Effector memory CD8-positive, alpha-beta T cell (primary cell): ENCODE measurements at regions not wholly inside any gene's neighbourhood (a gene's known extent, or its start where the extent isn't known, plus 50 kb on each side); places are given as distances from the start of the nearest gene placed in this dataset.

Experiments
- ATAC-seq: fragments of 150-1000 bp; cut with Tn5 transposase; replicated peaks from 2 replicates; pipeline ENCODE4 v1.10.0; 2021; ENCODE audit warnings: mild to moderate bottlenecking, moderate library complexity
- DNase-seq, 3 experiments: peaks; one replicate each; pipeline ENCODE4 v3.0.0; 2021
- H3K27ac Mint-ChIP-seq, 2 donors: one replicate each; pipeline ENCODE4 v1.8.0; 2022; ENCODE audit warnings: mild to moderate bottlenecking in 2 of 2, mixed read lengths in 2 of 2, moderate library complexity in 2 of 2
- H3K27me3 Mint-ChIP-seq, 2 donors: one replicate each; pipeline ENCODE4 v1.8.0; 2022; ENCODE audit warnings: mixed read lengths in 2 of 2
- H3K36me3 Mint-ChIP-seq: one replicate; pipeline ENCODE4 v1.8.0; 2022; ENCODE audit warnings: mild to moderate bottlenecking, moderate library complexity, mixed read lengths; ENCODE audit not compliant: insufficient read depth
- H3K4me1 Mint-ChIP-seq, 2 donors: one replicate each; pipeline ENCODE4 v1.8.0; 2022; ENCODE audit warnings: low read depth in 2 of 2, mixed read lengths in 2 of 2
- H3K4me3 Mint-ChIP-seq, 2 donors: one replicate each; pipeline ENCODE4 v1.8.0; 2022; ENCODE audit warnings: mild to moderate bottlenecking in 2 of 2, mixed read lengths in 2 of 2, moderate library complexity in 2 of 2
- H3K9me3 Mint-ChIP-seq, 2 donors: one replicate each; pipeline ENCODE4 v1.8.0; 2022; ENCODE audit warnings: mixed read lengths in 2 of 2

DNA sequence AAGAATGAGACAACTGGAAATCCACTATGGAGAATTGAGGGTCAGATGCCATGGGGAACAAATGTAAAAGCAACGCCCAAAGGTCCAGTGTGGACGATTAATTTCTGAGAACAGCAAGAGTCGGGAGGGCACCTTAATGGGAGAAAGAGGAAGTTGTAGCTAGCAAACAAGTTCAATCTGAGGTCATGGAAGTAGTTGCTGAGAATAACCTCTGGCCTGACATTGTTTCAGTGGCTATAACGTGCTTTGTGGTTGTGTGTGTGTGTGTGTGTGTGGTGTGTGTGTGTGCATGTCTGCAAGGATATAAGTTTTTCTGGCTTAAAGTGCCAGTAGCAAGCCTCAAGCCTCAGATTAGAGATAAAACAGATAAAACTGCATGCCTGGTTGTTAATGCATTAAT lies 1630.1 kb upstream of the TENM4 start:
- DNase-seq (no peak), ATAC-seq (no peak)
- Mint-ChIP-seq H3K27ac (no peak overlapping the region), H3K36me3 (no peaks in the 10 kb centered on the region), H3K9me3 (peaks cover 10 to 15% of the 10 kb centered on the region in 2 donors), H3K27me3 (no peaks in the 10 kb centered on the region), H3K4me1 (no peaks in the 10 kb centered on the region), H3K4me3 (no peak overlapping the region)

DNA sequence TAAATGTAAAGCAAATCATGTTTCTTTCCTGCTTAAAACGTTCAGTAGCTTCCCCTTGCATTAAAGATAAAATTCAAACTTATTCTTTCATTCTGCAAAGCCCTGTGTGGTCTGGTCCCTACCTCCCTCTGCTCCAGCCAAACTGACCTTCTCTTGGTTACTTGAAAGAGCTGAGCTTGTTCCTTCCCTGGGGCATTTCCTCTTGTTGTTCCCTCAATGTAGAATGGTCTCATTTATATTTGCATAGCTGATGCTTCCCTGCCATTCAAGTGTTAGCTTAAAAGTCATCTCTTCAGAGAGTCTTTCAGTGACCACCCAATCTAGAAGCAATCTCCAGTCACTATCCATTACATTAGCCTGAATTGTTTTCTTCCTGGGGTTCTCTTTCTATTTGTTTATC lies 1618.5 kb upstream of the TENM4 start:
- ATAC-seq (no peak), DNase-seq (no peak)
- no peaks in the 10 kb centered on the region for H3K36me3 Mint-ChIP-seq
- H3K4me3 Mint-ChIP-seq, result no peak overlapping the region
- H3K9me3 Mint-ChIP-seq, result peaks cover 17 to 18% of the 10 kb centered on the region in 2 donors
- no peaks in the 10 kb centered on the region for H3K4me1 Mint-ChIP-seq
- H3K27ac Mint-ChIP-seq, result no peak overlapping the region
- no peaks in the 10 kb centered on the region for H3K27me3 Mint-ChIP-seq

DNA sequence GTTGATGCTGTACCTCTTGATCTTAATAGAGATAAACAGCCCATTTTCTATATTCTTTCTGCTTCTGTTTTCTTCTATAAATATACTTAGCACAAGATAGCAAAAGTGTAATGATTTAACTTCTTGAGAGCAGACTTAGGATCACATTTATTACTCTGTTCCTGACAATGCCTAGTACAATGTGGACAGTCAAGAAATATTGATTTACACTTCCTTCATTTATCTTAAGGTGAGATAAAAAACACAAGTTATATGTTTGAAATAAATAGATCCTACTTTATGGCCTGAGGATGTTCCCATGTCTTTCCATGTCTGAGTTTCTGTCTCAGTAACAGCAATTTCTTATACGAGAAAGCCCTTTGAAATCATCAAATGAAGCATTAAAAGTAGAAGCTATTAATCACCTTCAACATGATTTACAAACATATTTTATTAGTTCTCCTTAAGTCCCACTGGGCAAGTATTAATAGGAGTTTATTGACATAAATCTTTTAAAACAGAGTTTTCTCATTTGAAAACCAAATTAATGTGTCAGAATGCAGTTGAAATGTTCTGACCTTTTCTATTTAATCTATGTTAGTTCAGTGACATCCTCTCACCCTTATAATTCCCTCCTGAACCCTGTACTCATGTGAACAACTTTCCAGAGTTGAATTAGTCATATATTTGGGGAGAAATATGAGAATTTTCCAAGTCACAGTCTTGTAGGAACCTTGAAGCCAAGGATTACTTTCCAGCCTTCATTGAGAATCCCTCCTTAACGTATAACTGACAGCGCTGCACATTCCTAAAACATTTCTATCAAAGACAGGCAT lies 1611.7 kb upstream of the TENM4 start:
- Mint-ChIP-seq H3K27me3 (no peaks in the 10 kb centered on the region), H3K27ac (no peak overlapping the region), H3K36me3 (no peaks in the 10 kb centered on the region), H3K9me3 (peaks cover 7 to 17% of the 10 kb centered on the region in 2 donors), H3K4me1 (no peaks in the 10 kb centered on the region), H3K4me3 (no peak overlapping the region)
- DNase-seq, result no peak
- ATAC-seq, result no peak

GRCh38 chr11:81039916-81040524 lies 1599.2 kb upstream of the TENM4 start:
- Mint-ChIP-seq H3K9me3 (peaks cover 8 to 20% of the 10 kb centered on the region in 2 donors), H3K4me3 (no peak overlapping the region), H3K27ac (no peak overlapping the region), H3K4me1 (no peaks in the 10 kb centered on the region), H3K27me3 (no peaks in the 10 kb centered on the region), H3K36me3 (no peaks in the 10 kb centered on the region)
- ATAC-seq (no peak), DNase-seq (no peak)

DNA sequence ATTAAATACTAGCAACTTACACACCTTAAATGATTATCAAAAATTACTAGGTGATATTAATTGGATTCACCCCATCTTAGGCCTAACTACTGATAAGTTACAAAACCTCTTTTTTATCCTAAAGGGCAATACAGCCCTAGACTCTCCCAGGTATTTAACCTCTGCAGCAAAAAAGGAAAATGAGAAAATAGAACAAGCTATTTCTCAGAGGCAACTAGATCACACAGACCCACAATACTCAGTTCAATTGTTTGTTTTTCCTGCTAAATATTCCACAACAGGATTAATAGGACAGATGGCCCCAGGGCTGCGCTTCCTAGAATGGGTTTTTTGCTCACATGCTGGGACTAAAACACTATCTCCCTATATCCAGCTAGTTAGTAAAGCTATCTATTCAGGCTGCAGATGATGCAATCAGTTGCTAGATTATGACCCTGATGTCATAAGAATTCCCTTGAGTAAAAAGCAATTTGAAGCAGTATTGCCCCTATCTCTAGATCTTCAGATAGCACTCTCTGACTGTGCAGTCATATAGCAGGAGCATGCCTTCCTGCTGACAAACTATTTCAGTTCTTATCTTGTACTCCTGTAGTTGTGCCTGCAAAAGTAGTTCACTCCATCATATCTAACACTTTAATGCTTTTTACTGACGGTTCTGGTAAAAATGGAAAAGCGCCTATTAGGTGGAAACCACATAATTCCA lies 1595.5 kb upstream of the TENM4 start:
- peaks cover 13 to 28% of the 10 kb centered on the region in 2 donors for H3K9me3 Mint-ChIP-seq
- no peak overlapping the region for H3K4me3 Mint-ChIP-seq
- H3K36me3 Mint-ChIP-seq, result no peaks in the 10 kb centered on the region
- DNase-seq (no peak), ATAC-seq (no peak)
- no peaks in the 10 kb centered on the region for H3K4me1 Mint-ChIP-seq
- H3K27me3 Mint-ChIP-seq, result no peaks in the 10 kb centered on the region
- no peak overlapping the region for H3K27ac Mint-ChIP-seq

- H3K36me3 Mint-ChIP-seq, result no peaks in the 10 kb centered on the region
- H3K4me3 Mint-ChIP-seq, result no peak overlapping the region
- no peak for ATAC-seq
- no peak overlapping the region for H3K27ac Mint-ChIP-seq
- no peaks in the 10 kb centered on the region for H3K4me1 Mint-ChIP-seq
- no peaks in the 10 kb centered on the region for H3K27me3 Mint-ChIP-seq
- no peak for DNase-seq
- peaks cover 10 to 27% of the 10 kb centered on the region in 2 donors for H3K9me3 Mint-ChIP-seq
Measured at GRCh38 chr11:81033779-81034540, 1593.1 kb upstream of the TENM4 start.

- H3K36me3 Mint-ChIP-seq, result no peaks in the 10 kb centered on the region
- no peak overlapping the region for H3K27ac Mint-ChIP-seq
- DNase-seq (no peak), ATAC-seq (no peak)
- H3K9me3 Mint-ChIP-seq, result peaks cover 10 to 17% of the 10 kb centered on the region in 2 donors
- H3K4me3 Mint-ChIP-seq, result no peak overlapping the region
- H3K4me1 Mint-ChIP-seq, result no peaks in the 10 kb centered on the region
- H3K27me3 Mint-ChIP-seq, result no peaks in the 10 kb centered on the region
Measured at GRCh38 chr11:81032906-81033305, 1592.1 kb upstream of the TENM4 start.

DNA sequence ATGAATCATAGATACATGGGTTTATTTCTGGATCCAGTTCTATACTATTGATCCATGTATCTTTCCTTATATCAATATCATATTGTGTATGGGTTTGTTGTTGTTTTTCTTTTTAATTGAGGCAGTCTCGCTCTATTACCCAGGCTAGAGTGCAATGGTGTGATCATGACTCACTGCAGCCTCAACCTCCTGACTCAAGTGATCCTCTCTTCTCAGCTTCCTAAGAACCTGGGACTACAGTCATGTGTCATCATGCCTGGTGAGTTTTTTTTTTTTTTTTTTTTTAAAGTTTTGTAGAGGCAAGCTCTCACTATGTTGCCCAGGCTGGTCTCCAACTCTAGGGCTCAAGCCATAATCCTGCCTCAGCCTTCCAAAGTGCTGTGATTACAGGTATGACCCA lies 1589.4 kb upstream of the TENM4 start:
- H3K4me3 Mint-ChIP-seq, result no peak overlapping the region
- no peaks in the 10 kb centered on the region for H3K27me3 Mint-ChIP-seq
- H3K27ac Mint-ChIP-seq, result no peak overlapping the region
- no peak for DNase-seq
- H3K36me3 Mint-ChIP-seq, result no peaks in the 10 kb centered on the region
- H3K9me3 Mint-ChIP-seq, result peaks cover 8% of the 10 kb centered on the region in 2 donors
- H3K4me1 Mint-ChIP-seq, result no peaks in the 10 kb centered on the region
- no peak for ATAC-seq

DNA sequence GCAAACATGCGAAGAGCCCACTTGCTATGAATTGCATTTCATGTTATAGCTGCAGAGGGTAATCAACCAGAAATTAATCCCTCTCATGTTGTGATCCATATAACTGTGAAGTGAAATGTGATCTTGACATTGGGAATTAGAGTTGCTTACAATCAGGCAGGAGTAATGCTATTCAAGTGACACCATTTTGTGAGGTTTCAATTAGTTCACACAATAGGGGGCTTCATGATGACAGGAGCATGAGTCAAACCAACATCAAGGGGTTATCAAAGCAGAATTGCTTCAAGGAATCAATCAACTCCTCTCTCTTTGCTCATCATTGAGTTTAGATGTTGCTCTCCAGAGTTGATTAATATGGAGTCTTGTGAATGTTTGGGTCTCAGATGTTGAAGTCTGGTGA lies 1585.2 kb upstream of the TENM4 start:
- Mint-ChIP-seq H3K4me3 (no peak overlapping the region), H3K9me3 (peaks cover 0 to 5% of the 10 kb centered on the region in 2 donors), H3K4me1 (no peaks in the 10 kb centered on the region), H3K27me3 (no peaks in the 10 kb centered on the region), H3K36me3 (no peaks in the 10 kb centered on the region), H3K27ac (no peak overlapping the region)
- ATAC-seq, result no peak
- DNase-seq, result no peak

- H3K27ac Mint-ChIP-seq, result no peak overlapping the region
- H3K4me3 Mint-ChIP-seq, result no peak overlapping the region
- no peaks in the 10 kb centered on the region for H3K36me3 Mint-ChIP-seq
- H3K4me1 Mint-ChIP-seq, result no peaks in the 10 kb centered on the region
- H3K9me3 Mint-ChIP-seq, result peaks cover 5 to 12% of the 10 kb centered on the region in 2 donors
- ATAC-seq, result no peak
- no peaks in the 10 kb centered on the region for H3K27me3 Mint-ChIP-seq
- no peak for DNase-seq
Measured at GRCh38 chr11:81022057-81022456, 1581.2 kb upstream of the TENM4 start.

- Mint-ChIP-seq H3K27me3 (no peaks in the 10 kb centered on the region), H3K27ac (no peak overlapping the region), H3K9me3 (peaks cover 9 to 13% of the 10 kb centered on the region in 2 donors), H3K4me3 (no peak overlapping the region), H3K4me1 (no peaks in the 10 kb centered on the region), H3K36me3 (no peaks in the 10 kb centered on the region)
- no peak for DNase-seq
- no peak for ATAC-seq
Measured at GRCh38 chr11:81010631-81011030, 1569.8 kb upstream of the TENM4 start.

DNA sequence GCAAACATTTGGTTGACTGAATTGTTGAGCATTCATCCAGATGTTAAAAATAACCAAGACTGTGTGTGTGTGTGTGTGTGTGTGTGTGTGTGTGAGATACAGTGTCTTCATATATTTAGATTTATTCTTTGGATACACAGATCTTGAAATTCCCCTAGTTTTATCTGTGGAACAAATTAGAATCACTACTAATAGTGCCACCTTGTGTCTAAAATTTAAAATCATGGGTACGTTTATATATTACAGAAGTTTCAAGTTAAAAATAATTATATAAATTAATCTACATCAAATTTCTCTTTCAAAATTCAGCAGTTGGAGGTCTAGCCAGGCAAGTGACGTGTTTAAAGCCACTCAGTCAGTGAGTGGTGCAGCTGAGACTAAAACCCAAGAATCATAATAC lies 1566.2 kb upstream of the TENM4 start:
- H3K9me3 Mint-ChIP-seq, result peaks cover 2 to 7% of the 10 kb centered on the region in 2 donors
- no peaks in the 10 kb centered on the region for H3K36me3 Mint-ChIP-seq
- ATAC-seq, result no peak
- H3K4me3 Mint-ChIP-seq, result no peak overlapping the region
- H3K27ac Mint-ChIP-seq, result no peak overlapping the region
- no peaks in the 10 kb centered on the region for H3K27me3 Mint-ChIP-seq
- H3K4me1 Mint-ChIP-seq, result no peaks in the 10 kb centered on the region
- no peak for DNase-seq

- ATAC-seq, result no peak
- no peak overlapping the region for H3K4me3 Mint-ChIP-seq
- peaks cover 0 to 5% of the 10 kb centered on the region in 2 donors for H3K9me3 Mint-ChIP-seq
- H3K36me3 Mint-ChIP-seq, result no peaks in the 10 kb centered on the region
- DNase-seq, result no peak
- H3K27me3 Mint-ChIP-seq, result no peaks in the 10 kb centered on the region
- no peak overlapping the region for H3K27ac Mint-ChIP-seq
- H3K4me1 Mint-ChIP-seq, result no peaks in the 10 kb centered on the region
Measured at GRCh38 chr11:81005595-81005994, 1564.8 kb upstream of the TENM4 start.
